Stimulated activated effector memory CD8-positive, alpha-beta T cell treated with anti-CD3 and anti-CD28 coated beads, Interleukin-12 subunit alpha, Interleukin-12 subunit beta, amount 100 ng/mL, for 72 hours (primary cell): ENCODE measurements at regions not wholly inside any gene's neighbourhood (a gene's known extent, or its start where the extent isn't known, plus 50 kb on each side); places are given as distances from the start of the nearest gene placed in this dataset.

Experiments
- ATAC-seq: fragments of 150-1000 bp; cut with Tn5 transposase; 2 replicates; pipeline ENCODE4 v1.10.0; 2021
- DNase-seq, 2 donors: peaks; one replicate each; pipeline ENCODE4 v3.0.0; 2021 to 2022; ENCODE audit warnings: low spot score in 2 of 2
- H3K27ac Mint-ChIP-seq: one replicate; pipeline ENCODE4 v1.8.0; 2022; ENCODE audit warnings: mild to moderate bottlenecking, mixed read lengths
- H3K36me3 Mint-ChIP-seq: one replicate; pipeline ENCODE4 v1.8.0; 2022; ENCODE audit warnings: mild to moderate bottlenecking, mixed read lengths
- H3K4me1 Mint-ChIP-seq: one replicate; pipeline ENCODE4 v1.8.0; 2022; ENCODE audit warnings: mixed read lengths
- H3K4me3 Mint-ChIP-seq: one replicate; pipeline ENCODE4 v1.8.0; 2022; ENCODE audit warnings: mild to moderate bottlenecking, mixed read lengths
- H3K9me3 Mint-ChIP-seq: one replicate; pipeline ENCODE4 v1.8.0; 2022; ENCODE audit warnings: mixed read lengths

DNA sequence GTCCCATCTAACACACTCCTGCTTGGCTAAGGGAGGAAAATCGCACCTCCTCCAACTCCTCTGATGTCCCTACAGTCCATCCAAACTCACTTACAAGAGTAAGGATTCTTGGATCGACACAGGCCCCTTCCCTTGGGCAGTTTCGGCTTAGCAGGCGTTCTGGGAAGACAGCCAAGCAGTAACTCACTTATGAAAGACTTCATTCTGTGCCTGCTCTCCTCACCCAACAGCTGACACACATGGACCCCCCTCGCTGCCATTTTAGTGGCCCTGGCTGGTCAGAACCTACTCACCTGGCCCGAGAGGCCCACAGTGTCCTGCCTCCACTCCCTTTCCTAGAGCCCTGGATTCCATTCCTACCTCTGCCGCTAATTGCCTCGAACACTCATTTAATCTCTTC, 52.3 kb upstream of the BCL2L14 start:
- DNase-seq (no peak), ATAC-seq (no peak)
- H3K36me3 Mint-ChIP-seq, result peaks cover 7% of the 10 kb centered on the region
- H3K9me3 Mint-ChIP-seq, result no peaks in the 10 kb centered on the region
- peaks cover 86% of the 10 kb centered on the region for H3K4me1 Mint-ChIP-seq
- peak overlapping the region; percentile 94 for H3K27ac Mint-ChIP-seq
- H3K4me3 Mint-ChIP-seq, result no peak overlapping the region

GRCh38 chr12:12019881-12020280, 50.9 kb upstream of the BCL2L14 start:
- Mint-ChIP-seq H3K36me3 (peaks cover 7% of the 10 kb centered on the region), H3K4me3 (no peak overlapping the region), H3K4me1 (peaks cover 90% of the 10 kb centered on the region), H3K9me3 (no peaks in the 10 kb centered on the region), H3K27ac (peak overlapping the region; percentile 35)
- DNase-seq (no peak), ATAC-seq (no peak)

GRCh38 chr12:12020762-12021161, 50.0 kb upstream of the BCL2L14 start:
- peaks cover 3% of the 10 kb centered on the region for H3K9me3 Mint-ChIP-seq
- no peak overlapping the region for H3K4me3 Mint-ChIP-seq
- H3K36me3 Mint-ChIP-seq, result peaks cover 7% of the 10 kb centered on the region
- ATAC-seq, result no peak
- no peak for DNase-seq
- H3K4me1 Mint-ChIP-seq, result peaks cover 90% of the 10 kb centered on the region
- H3K27ac Mint-ChIP-seq, result peak overlapping the region; percentile 56
